ENCODE measurements at regions not wholly inside any gene's neighbourhood (a gene's known extent, or its start where the extent isn't known, plus 50 kb on each side); places are given as distances from the start of the nearest gene placed in this dataset.

- H3K36me3 ChIP-seq (ENCODE audit: insufficient read depth in 1 of 2, low read depth in 1 of 2), result no peaks in the 10 kb centered on the region
- H3K27me3 ChIP-seq (ENCODE audit: insufficient read depth in 3 of 3, low read length in 2 of 3), result no peaks in the 10 kb centered on the region
- peaks cover 4% of the 10 kb centered on the region for H3K4me1 ChIP-seq
- H3K4me3 ChIP-seq, result no peak overlapping the region
- intact Hi-C loops (cut with DNase I), result no loop called here
- no peaks in the 10 kb centered on the region for H3K9me3 ChIP-seq
- no peak overlapping the region for H3K27ac ChIP-seq
- DNase-seq (no peak), ATAC-seq (peak in 1 of 4 donors; percentile 14)
- TF ChIP-seq CTCF (IDR thresholded peaks at IDR 0.05), result no peak
- WGBS, 3 donors, result 58 to 67% (median 65%) methylated on average over 4 of the region's 4 CpGs
These were observed 217.1 kb downstream of the MREG start for GRCh38 chr2:215796140-215796855.

GRCh38 chr2:215794829-215795546, 218.4 kb downstream of the MREG start:
- WGBS, 3 donors, result 76 to 85% (median 76%) methylated on average over 5 of the region's 5 CpGs
- H3K36me3 ChIP-seq (ENCODE audit: insufficient read depth in 1 of 2, low read depth in 1 of 2), result no peaks in the 10 kb centered on the region
- intact Hi-C loops (cut with DNase I), result no loop called here
- no peak for TF ChIP-seq CTCF (IDR thresholded peaks at IDR 0.05)
- peaks cover 4% of the 10 kb centered on the region for H3K4me1 ChIP-seq
- H3K9me3 ChIP-seq, result no peaks in the 10 kb centered on the region
- H3K4me3 ChIP-seq, result no peak overlapping the region
- peaks cover 0 to 3% (median 0%) of the 10 kb centered on the region in 3 donors for H3K27me3 ChIP-seq (ENCODE audit: insufficient read depth in 3 of 3, low read length in 2 of 3)
- no peak for DNase-seq
- ATAC-seq, result no peak
- H3K27ac ChIP-seq, result no peak overlapping the region

GRCh38 chr2:215793747-215794595, 219.4 kb downstream of the MREG start:
- H3K4me3 ChIP-seq, result no peak overlapping the region
- no peaks in the 10 kb centered on the region for H3K9me3 ChIP-seq
- intact Hi-C loops (cut with DNase I), result no loop called here
- 80 to 91% (median 84%) methylated on average over 3 of the region's 3 CpGs for WGBS, 3 donors
- DNase-seq, result no peak
- no peak for TF ChIP-seq CTCF (IDR thresholded peaks at IDR 0.05)
- H3K36me3 ChIP-seq (ENCODE audit: insufficient read depth in 1 of 2, low read depth in 1 of 2), result no peaks in the 10 kb centered on the region
- no peak overlapping the region for H3K27ac ChIP-seq
- peak in 2 of 4 donors; percentile 37 to 40 for ATAC-seq
- H3K27me3 ChIP-seq (ENCODE audit: insufficient read depth in 3 of 3, low read length in 2 of 3), result peaks cover 0 to 3% (median 0%) of the 10 kb centered on the region in 3 donors
- peaks cover 4% of the 10 kb centered on the region for H3K4me1 ChIP-seq

- Histone ChIP-seq H3K27me3 (ENCODE audit: insufficient read depth in 3 of 3, low read length in 2 of 3) (peaks cover 0 to 3% (median 0%) of the 10 kb centered on the region in 3 donors), H3K27ac (no peak overlapping the region), H3K9me3 (no peaks in the 10 kb centered on the region), H3K4me3 (no peak overlapping the region), H3K36me3 (ENCODE audit: insufficient read depth in 1 of 2, low read depth in 1 of 2) (no peaks in the 10 kb centered on the region), H3K4me1 (peaks cover 4% of the 10 kb centered on the region)
- no peak for TF ChIP-seq CTCF (IDR thresholded peaks at IDR 0.05)
- WGBS, 3 donors, result 67 to 73% (median 68%) methylated on average over 4 of the region's 4 CpGs
- ATAC-seq (no peak), DNase-seq (no peak)
- intact Hi-C loops (cut with DNase I), result no loop called here
These were observed 221.8 kb downstream of the MREG start for GRCh38 chr2:215791481-215791937.

Data from psoas muscle (tissue), 7 donors.